ENCODE measurements at regions not wholly inside any gene's neighbourhood (a gene's known extent, or its start where the extent isn't known, plus 50 kb on each side); places are given as distances from the start of the nearest gene placed in this dataset.

GRCh38 chr10:35706959-35707358, 64.9 kb upstream of the FZD8 start:
- H3K27me3 ChIP-seq (replicated peaks; ENCODE audit: control insufficient read depth, insufficient read depth, low read length): peaks cover 17% of the 10 kb centered on the region
- peaks cover 11% of the 10 kb centered on the region for H3K9me3 ChIP-seq (ENCODE audit: control insufficient read depth, low read length)
- H3K4me3 ChIP-seq (ENCODE audit: low read length): no peak overlapping the region
- H3K4me1 ChIP-seq (ENCODE audit: control insufficient read depth, insufficient read depth, low read length): no peaks in the 10 kb centered on the region
- no peak overlapping the region for H3K9ac ChIP-seq (ENCODE audit: low read length)
- no peak for DNase-seq (ENCODE audit: low read depth)
- no peaks in the 10 kb centered on the region for H3K36me3 ChIP-seq (ENCODE audit: control insufficient read depth, insufficient read depth, low read length, severe bottlenecking)

GRCh38 chr10:35705671-35706070, 63.6 kb upstream of the FZD8 start:
- no peaks in the 10 kb centered on the region for H3K36me3 ChIP-seq (ENCODE audit: control insufficient read depth, insufficient read depth, low read length, severe bottlenecking)
- DNase-seq (ENCODE audit: low read depth): no peak
- no peak overlapping the region for H3K4me3 ChIP-seq (ENCODE audit: low read length)
- H3K9ac ChIP-seq (ENCODE audit: low read length): no peak overlapping the region
- peaks cover 15% of the 10 kb centered on the region for H3K27me3 ChIP-seq (replicated peaks; ENCODE audit: control insufficient read depth, insufficient read depth, low read length)
- peaks cover 11% of the 10 kb centered on the region for H3K9me3 ChIP-seq (ENCODE audit: control insufficient read depth, low read length)
- no peaks in the 10 kb centered on the region for H3K4me1 ChIP-seq (ENCODE audit: control insufficient read depth, insufficient read depth, low read length)

- Histone ChIP-seq H3K9me3 (ENCODE audit: control insufficient read depth, low read length) (peaks cover 11% of the 10 kb centered on the region), H3K4me3 (ENCODE audit: low read length) (no peak overlapping the region), H3K4me1 (ENCODE audit: control insufficient read depth, insufficient read depth, low read length) (no peaks in the 10 kb centered on the region), H3K9ac (ENCODE audit: low read length) (no peak overlapping the region), H3K36me3 (ENCODE audit: control insufficient read depth, insufficient read depth, low read length, severe bottlenecking) (no peaks in the 10 kb centered on the region), H3K27me3 (replicated peaks; ENCODE audit: control insufficient read depth, insufficient read depth, low read length) (peaks cover 15% of the 10 kb centered on the region)
- DNase-seq (ENCODE audit: low read depth): no peak
Observed at GRCh38 chr10:35705051-35705450, 63.0 kb upstream of the FZD8 start.

- no peak for DNase-seq (ENCODE audit: low read depth)
- Histone ChIP-seq H3K36me3 (ENCODE audit: control insufficient read depth, insufficient read depth, low read length, severe bottlenecking) (no peaks in the 10 kb centered on the region), H3K4me3 (ENCODE audit: low read length) (no peak overlapping the region), H3K9me3 (ENCODE audit: control insufficient read depth, low read length) (peaks cover 11% of the 10 kb centered on the region), H3K4me1 (ENCODE audit: control insufficient read depth, insufficient read depth, low read length) (no peaks in the 10 kb centered on the region), H3K9ac (ENCODE audit: low read length) (no peak overlapping the region), H3K27me3 (replicated peaks; ENCODE audit: control insufficient read depth, insufficient read depth, low read length) (peaks cover 15% of the 10 kb centered on the region)
Observed at GRCh38 chr10:35704401-35704800, 62.3 kb upstream of the FZD8 start.

GRCh38 chr10:35700487-35700882, 58.4 kb upstream of the FZD8 start:
- DNase-seq (ENCODE audit: low read depth): no peak
- Histone ChIP-seq H3K9me3 (ENCODE audit: control insufficient read depth, low read length) (no peaks in the 10 kb centered on the region), H3K9ac (ENCODE audit: low read length) (no peak overlapping the region), H3K4me3 (ENCODE audit: low read length) (no peak overlapping the region), H3K4me1 (ENCODE audit: control insufficient read depth, insufficient read depth, low read length) (peaks cover 8% of the 10 kb centered on the region), H3K36me3 (ENCODE audit: control insufficient read depth, insufficient read depth, low read length, severe bottlenecking) (no peaks in the 10 kb centered on the region), H3K27me3 (replicated peaks; ENCODE audit: control insufficient read depth, insufficient read depth, low read length) (peaks cover 15% of the 10 kb centered on the region)

GRCh38 chr10:35699848-35700486, 57.9 kb upstream of the FZD8 start:
- H3K4me1 ChIP-seq (ENCODE audit: control insufficient read depth, insufficient read depth, low read length): peaks cover 8% of the 10 kb centered on the region
- H3K4me3 ChIP-seq (ENCODE audit: low read length): no peak overlapping the region
- no peaks in the 10 kb centered on the region for H3K36me3 ChIP-seq (ENCODE audit: control insufficient read depth, insufficient read depth, low read length, severe bottlenecking)
- DNase-seq (ENCODE audit: low read depth): no peak
- no peaks in the 10 kb centered on the region for H3K9me3 ChIP-seq (ENCODE audit: control insufficient read depth, low read length)
- H3K9ac ChIP-seq (ENCODE audit: low read length): no peak overlapping the region
- H3K27me3 ChIP-seq (replicated peaks; ENCODE audit: control insufficient read depth, insufficient read depth, low read length): peaks cover 15% of the 10 kb centered on the region

GRCh38 chr10:35696392-35697287, 54.5 kb upstream of the FZD8 start:
- Histone ChIP-seq H3K27me3 (replicated peaks; ENCODE audit: control insufficient read depth, insufficient read depth, low read length) (peaks cover 4% of the 10 kb centered on the region), H3K36me3 (ENCODE audit: control insufficient read depth, insufficient read depth, low read length, severe bottlenecking) (no peaks in the 10 kb centered on the region), H3K4me1 (ENCODE audit: control insufficient read depth, insufficient read depth, low read length) (peaks cover 8% of the 10 kb centered on the region), H3K9ac (ENCODE audit: low read length) (no peak overlapping the region), H3K4me3 (ENCODE audit: low read length) (no peak overlapping the region), H3K9me3 (ENCODE audit: control insufficient read depth, low read length) (no peaks in the 10 kb centered on the region)
- DNase-seq (ENCODE audit: low read depth): peak; percentile 16

- DNase-seq (ENCODE audit: low read depth): no peak
- Histone ChIP-seq H3K9me3 (ENCODE audit: control insufficient read depth, low read length) (no peaks in the 10 kb centered on the region), H3K9ac (ENCODE audit: low read length) (no peak overlapping the region), H3K4me3 (ENCODE audit: low read length) (no peak overlapping the region), H3K27me3 (replicated peaks; ENCODE audit: control insufficient read depth, insufficient read depth, low read length) (peaks cover 18% of the 10 kb centered on the region), H3K4me1 (ENCODE audit: control insufficient read depth, insufficient read depth, low read length) (peaks cover 8% of the 10 kb centered on the region), H3K36me3 (ENCODE audit: control insufficient read depth, insufficient read depth, low read length, severe bottlenecking) (no peaks in the 10 kb centered on the region)
Observed at GRCh38 chr10:35693800-35694199, 51.7 kb upstream of the FZD8 start.

All from adipocyte (in vitro differentiated cells).